ENCODE measurements at regions not wholly inside any gene's neighbourhood (a gene's known extent, or its start where the extent isn't known, plus 50 kb on each side); places are given as distances from the start of the nearest gene placed in this dataset.

- 50% methylated on average over 2 of the region's 2 CpGs for WGBS (ENCODE audit: insufficient coverage)
- DNase-seq: no peak
- Histone ChIP-seq H3K27ac (ENCODE audit: insufficient read depth in 1 of 2, low read depth in 1 of 2, low read length in 2 of 2, poor library complexity in 1 of 2, severe bottlenecking in 2 of 2) (no peak overlapping the region), H3K9me3 (ENCODE audit: control extremely low read depth in 1 of 5, control insufficient read depth in 4 of 5, insufficient read depth in 2 of 5, low read depth in 1 of 5, low read length in 4 of 5) (no peaks in the 10 kb centered on the region), H3K4me1 (ENCODE audit: control extremely low read depth in 1 of 4, control insufficient read depth in 4 of 4, insufficient read depth in 4 of 4, low read length in 3 of 4) (peaks cover 0 to 2% (median 0%) of the 10 kb centered on the region in 4 experiments), H3K36me3 (ENCODE audit: control insufficient read depth in 4 of 4, insufficient read depth in 4 of 4, low read length in 3 of 4) (no peaks in the 10 kb centered on the region), H3K4me3 (ENCODE audit: control insufficient read depth in 1 of 7, extremely low read depth in 1 of 7, insufficient read depth in 4 of 7, low read depth in 2 of 7, low read length in 6 of 7) (no peak overlapping the region), H3K27me3 (replicated peaks in 2 of 5; ENCODE audit: control insufficient read depth in 4 of 5, insufficient read depth in 5 of 5, low read length in 4 of 5) (peaks cover 0 to 11% (median 6%) of the 10 kb centered on the region in 5 experiments)
- POLR2A ChIA-PET: no interaction called here
- CTCF ChIA-PET: interaction anchor here (0.6 to 2.5 kb wide), 3 partner anchors 11 to 139 kb away, joined by 3 to 12 read pairs (median 5); no protein-coding TSS in a partner anchor
Observed at GRCh38 chr1:110768605-110769004, 93.9 kb upstream of the KCNA3 start.

GRCh38 chr1:110766336-110766647 lies 91.6 kb upstream of the KCNA3 start:
- no CpG with 5 or more reads among the region's 1 CpG for WGBS (ENCODE audit: insufficient coverage)
- DNase-seq: no peak
- H3K4me3 ChIP-seq (ENCODE audit: control insufficient read depth in 1 of 7, extremely low read depth in 1 of 7, insufficient read depth in 4 of 7, low read depth in 2 of 7, low read length in 6 of 7): no peak overlapping the region
- peaks cover 0 to 2% (median 0%) of the 10 kb centered on the region in 4 experiments for H3K4me1 ChIP-seq (ENCODE audit: control extremely low read depth in 1 of 4, control insufficient read depth in 4 of 4, insufficient read depth in 4 of 4, low read length in 3 of 4)
- H3K9me3 ChIP-seq (ENCODE audit: control extremely low read depth in 1 of 5, control insufficient read depth in 4 of 5, insufficient read depth in 2 of 5, low read depth in 1 of 5, low read length in 4 of 5): no peaks in the 10 kb centered on the region
- ChIA-PET CTCF (interaction anchor here (0.6 to 5.2 kb wide), 25 partner anchors 9 to 241 kb away, joined by 3 to 69 read pairs (median 5); no protein-coding TSS in a partner anchor), POLR2A (interaction anchor here (0.7 kb wide), 2 partner anchors 102 to 193 kb away, joined by 3 read pairs; no protein-coding TSS in a partner anchor)
- H3K27ac ChIP-seq (ENCODE audit: insufficient read depth in 1 of 2, low read depth in 1 of 2, low read length in 2 of 2, poor library complexity in 1 of 2, severe bottlenecking in 2 of 2): no peak overlapping the region
- no peaks in the 10 kb centered on the region for H3K36me3 ChIP-seq (ENCODE audit: control insufficient read depth in 4 of 4, insufficient read depth in 4 of 4, low read length in 3 of 4)
- peaks cover 0 to 17% (median 6%) of the 10 kb centered on the region in 5 experiments for H3K27me3 ChIP-seq (replicated peaks in 2 of 5; ENCODE audit: control insufficient read depth in 4 of 5, insufficient read depth in 5 of 5, low read length in 4 of 5)

- 21% methylated on average over 4 of the region's 5 CpGs for WGBS (ENCODE audit: insufficient coverage)
Observed at GRCh38 chr1:110765640-110766335, 91.0 kb upstream of the KCNA3 start.

GRCh38 chr1:110763149-110763548 lies 88.4 kb upstream of the KCNA3 start:
- no peak overlapping the region for H3K27ac ChIP-seq (ENCODE audit: insufficient read depth in 1 of 2, low read depth in 1 of 2, low read length in 2 of 2, poor library complexity in 1 of 2, severe bottlenecking in 2 of 2)
- no peaks in the 10 kb centered on the region for H3K9me3 ChIP-seq (ENCODE audit: control extremely low read depth in 1 of 5, control insufficient read depth in 4 of 5, insufficient read depth in 2 of 5, low read depth in 1 of 5, low read length in 4 of 5)
- H3K27me3 ChIP-seq (replicated peaks in 2 of 5; ENCODE audit: control insufficient read depth in 4 of 5, insufficient read depth in 5 of 5, low read length in 4 of 5): peaks cover 0 to 36% (median 11%) of the 10 kb centered on the region in 5 experiments
- CTCF ChIA-PET: interaction anchor here (1.3 to 5.2 kb wide), 4 partner anchors 125 to 145 kb away, joined by 4 to 69 read pairs (median 44); no protein-coding TSS in a partner anchor
- H3K36me3 ChIP-seq (ENCODE audit: control insufficient read depth in 4 of 4, insufficient read depth in 4 of 4, low read length in 3 of 4): no peaks in the 10 kb centered on the region
- POLR2A ChIA-PET: interaction anchor here (0.5 kb wide), 1 partner anchor 13 kb away, joined by 3 read pairs; no protein-coding TSS in a partner anchor
- WGBS (ENCODE audit: insufficient coverage): 83% methylated on average over 1 of the region's 4 CpGs
- peak in 2 of 3 donors; percentile 36 to 61 for DNase-seq
- H3K4me1 ChIP-seq (ENCODE audit: control extremely low read depth in 1 of 4, control insufficient read depth in 4 of 4, insufficient read depth in 4 of 4, low read length in 3 of 4): peaks cover 0 to 2% (median 0%) of the 10 kb centered on the region in 4 experiments
- H3K4me3 ChIP-seq (ENCODE audit: control insufficient read depth in 1 of 7, extremely low read depth in 1 of 7, insufficient read depth in 4 of 7, low read depth in 2 of 7, low read length in 6 of 7): no peak overlapping the region

More at GRCh38 chr1:110765640-110766335, 91.0 kb upstream of the KCNA3 start:
- peak; percentile 69 to 87 (median 84) for DNase-seq
- peaks cover 0 to 2% (median 0%) of the 10 kb centered on the region in 4 experiments for H3K4me1 ChIP-seq (ENCODE audit: control extremely low read depth in 1 of 4, control insufficient read depth in 4 of 4, insufficient read depth in 4 of 4, low read length in 3 of 4)
- H3K27ac ChIP-seq (ENCODE audit: insufficient read depth in 1 of 2, low read depth in 1 of 2, low read length in 2 of 2, poor library complexity in 1 of 2, severe bottlenecking in 2 of 2): no peak overlapping the region
- H3K27me3 ChIP-seq (replicated peaks in 2 of 5; ENCODE audit: control insufficient read depth in 4 of 5, insufficient read depth in 5 of 5, low read length in 4 of 5): peaks cover 0 to 20% (median 6%) of the 10 kb centered on the region in 5 experiments
- ChIA-PET POLR2A (interaction anchor here (0.7 kb wide), 2 partner anchors 102 to 193 kb away, joined by 3 read pairs; no protein-coding TSS in a partner anchor), CTCF (interaction anchor here (0.6 to 5.2 kb wide), 38 partner anchors 9 to 241 kb away, joined by 3 to 69 read pairs (median 4); no protein-coding TSS in a partner anchor)
- no peak overlapping the region for H3K4me3 ChIP-seq (ENCODE audit: control insufficient read depth in 1 of 7, extremely low read depth in 1 of 7, insufficient read depth in 4 of 7, low read depth in 2 of 7, low read length in 6 of 7)
- H3K36me3 ChIP-seq (ENCODE audit: control insufficient read depth in 4 of 4, insufficient read depth in 4 of 4, low read length in 3 of 4): no peaks in the 10 kb centered on the region
- H3K9me3 ChIP-seq (ENCODE audit: control extremely low read depth in 1 of 5, control insufficient read depth in 4 of 5, insufficient read depth in 2 of 5, low read depth in 1 of 5, low read length in 4 of 5): no peaks in the 10 kb centered on the region

- H3K36me3 ChIP-seq (ENCODE audit: control insufficient read depth in 4 of 4, insufficient read depth in 4 of 4, low read length in 3 of 4): no peaks in the 10 kb centered on the region
- no peak overlapping the region for H3K27ac ChIP-seq (ENCODE audit: insufficient read depth in 1 of 2, low read depth in 1 of 2, low read length in 2 of 2, poor library complexity in 1 of 2, severe bottlenecking in 2 of 2)
- H3K27me3 ChIP-seq (replicated peaks in 2 of 5; ENCODE audit: control insufficient read depth in 4 of 5, insufficient read depth in 5 of 5, low read length in 4 of 5): peaks cover 4 to 48% (median 7%) of the 10 kb centered on the region in 5 experiments
- H3K9me3 ChIP-seq (ENCODE audit: control extremely low read depth in 1 of 5, control insufficient read depth in 4 of 5, insufficient read depth in 2 of 5, low read depth in 1 of 5, low read length in 4 of 5): no peaks in the 10 kb centered on the region
- no peak for DNase-seq
- no peaks in the 10 kb centered on the region for H3K4me1 ChIP-seq (ENCODE audit: control extremely low read depth in 1 of 4, control insufficient read depth in 4 of 4, insufficient read depth in 4 of 4, low read length in 3 of 4)
- POLR2A ChIA-PET: no interaction called here
- CTCF ChIA-PET: interaction anchor here (1.1 to 1.4 kb wide), 3 partner anchors 13 to 141 kb away, joined by 3 to 4 read pairs (median 3); no protein-coding TSS in a partner anchor
- H3K4me3 ChIP-seq (ENCODE audit: control insufficient read depth in 1 of 7, extremely low read depth in 1 of 7, insufficient read depth in 4 of 7, low read depth in 2 of 7, low read length in 6 of 7): no peak overlapping the region
- WGBS (ENCODE audit: insufficient coverage): 83% methylated on average over 2 of the region's 2 CpGs
Observed at GRCh38 chr1:110760321-110760720, 85.6 kb upstream of the KCNA3 start.

- Histone ChIP-seq H3K27ac (ENCODE audit: insufficient read depth in 1 of 2, low read depth in 1 of 2, low read length in 2 of 2, poor library complexity in 1 of 2, severe bottlenecking in 2 of 2) (no peak overlapping the region), H3K4me1 (ENCODE audit: control extremely low read depth in 1 of 4, control insufficient read depth in 4 of 4, insufficient read depth in 4 of 4, low read length in 3 of 4) (no peaks in the 10 kb centered on the region), H3K36me3 (ENCODE audit: control insufficient read depth in 4 of 4, insufficient read depth in 4 of 4, low read length in 3 of 4) (no peaks in the 10 kb centered on the region), H3K27me3 (replicated peaks in 2 of 5; ENCODE audit: control insufficient read depth in 4 of 5, insufficient read depth in 5 of 5, low read length in 4 of 5) (peaks cover 6 to 60% (median 8%) of the 10 kb centered on the region in 5 experiments), H3K4me3 (ENCODE audit: control insufficient read depth in 1 of 7, extremely low read depth in 1 of 7, insufficient read depth in 4 of 7, low read depth in 2 of 7, low read length in 6 of 7) (no peak overlapping the region), H3K9me3 (ENCODE audit: control extremely low read depth in 1 of 5, control insufficient read depth in 4 of 5, insufficient read depth in 2 of 5, low read depth in 1 of 5, low read length in 4 of 5) (no peaks in the 10 kb centered on the region)
- WGBS (ENCODE audit: insufficient coverage): 100% methylated on average over 1 of the region's 1 CpG
- ChIA-PET POLR2A (no interaction called here), CTCF (interaction anchor here (1.6 kb wide), 1 partner anchor 9 kb away, joined by 5 read pairs; no protein-coding TSS in a partner anchor)
- DNase-seq: no peak
Observed at GRCh38 chr1:110756506-110756905, 81.8 kb upstream of the KCNA3 start.
